HPDE6-E6E7 (cell line): ENCODE measurements at regions not wholly inside any gene's neighbourhood (a gene's known extent, or its start where the extent isn't known, plus 50 kb on each side); places are given as distances from the start of the nearest gene placed in this dataset.
"Not testable (repeated sequence)": the region's sequence is repeated elsewhere in the genome, so short reads cannot be mapped to it uniquely, and the experiment has no call there.

Experiments used
- DNase-seq: peaks from one replicate; pipeline ENCODE4 v3.0.0; 2011; ENCODE audit warnings: missing footprints; ENCODE audit errors: extremely low spot score

- DNase-seq = no peak
Measured at GRCh38 chr1:230476622-230477003, 50.5 kb upstream of the PGBD5 start.

GRCh38 chr1:230475856-230476621 lies 49.9 kb upstream of the PGBD5 start:
- not testable (repeated sequence) for DNase-seq
